GM20000 (cell line): ENCODE measurements at regions not wholly inside any gene's neighbourhood (a gene's known extent, or its start where the extent isn't known, plus 50 kb on each side); places are given as distances from the start of the nearest gene placed in this dataset.

Experiments used
- DNase-seq: peaks from one replicate; pipeline ENCODE4 v3.0.0; 2012; ENCODE audit warnings: low spot score
- TF ChIP-seq, protein P1 (sequence below): IDR thresholded peaks from 2 replicates; pipeline ENCODE4 v1.5.1; 2012; ENCODE audit warnings: mild to moderate bottlenecking, control low read depth; ENCODE audit errors: extremely low read depth, missing control alignments

DNA sequence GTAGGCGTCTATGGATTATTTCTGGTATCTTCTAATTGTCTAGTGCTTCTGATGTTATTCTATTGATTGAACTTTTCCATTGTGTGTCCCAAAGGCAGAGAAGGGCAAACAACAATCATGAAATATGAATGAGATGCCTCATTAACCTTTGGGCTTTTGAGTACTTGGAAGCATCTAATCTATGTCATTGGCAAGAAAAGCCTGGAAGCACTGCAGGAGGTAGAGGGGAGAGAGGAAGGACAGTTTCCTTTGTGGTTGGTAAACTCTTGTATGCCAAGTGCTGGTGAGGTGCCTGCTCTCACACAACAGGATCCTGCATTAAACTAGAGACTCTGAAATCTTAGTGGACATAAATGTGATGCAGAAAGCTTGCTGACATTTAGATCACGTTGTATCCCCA is 155.2 kb upstream of the TPK1 start:
- TF ChIP-seq, protein P1, sequence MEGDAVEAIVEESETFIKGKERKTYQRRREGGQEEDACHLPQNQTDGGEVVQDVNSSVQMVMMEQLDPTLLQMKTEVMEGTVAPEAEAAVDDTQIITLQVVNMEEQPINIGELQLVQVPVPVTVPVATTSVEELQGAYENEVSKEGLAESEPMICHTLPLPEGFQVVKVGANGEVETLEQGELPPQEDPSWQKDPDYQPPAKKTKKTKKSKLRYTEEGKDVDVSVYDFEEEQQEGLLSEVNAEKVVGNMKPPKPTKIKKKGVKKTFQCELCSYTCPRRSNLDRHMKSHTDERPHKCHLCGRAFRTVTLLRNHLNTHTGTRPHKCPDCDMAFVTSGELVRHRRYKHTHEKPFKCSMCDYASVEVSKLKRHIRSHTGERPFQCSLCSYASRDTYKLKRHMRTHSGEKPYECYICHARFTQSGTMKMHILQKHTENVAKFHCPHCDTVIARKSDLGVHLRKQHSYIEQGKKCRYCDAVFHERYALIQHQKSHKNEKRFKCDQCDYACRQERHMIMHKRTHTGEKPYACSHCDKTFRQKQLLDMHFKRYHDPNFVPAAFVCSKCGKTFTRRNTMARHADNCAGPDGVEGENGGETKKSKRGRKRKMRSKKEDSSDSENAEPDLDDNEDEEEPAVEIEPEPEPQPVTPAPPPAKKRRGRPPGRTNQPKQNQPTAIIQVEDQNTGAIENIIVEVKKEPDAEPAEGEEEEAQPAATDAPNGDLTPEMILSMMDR, result no peak
- no peak for DNase-seq

DNA sequence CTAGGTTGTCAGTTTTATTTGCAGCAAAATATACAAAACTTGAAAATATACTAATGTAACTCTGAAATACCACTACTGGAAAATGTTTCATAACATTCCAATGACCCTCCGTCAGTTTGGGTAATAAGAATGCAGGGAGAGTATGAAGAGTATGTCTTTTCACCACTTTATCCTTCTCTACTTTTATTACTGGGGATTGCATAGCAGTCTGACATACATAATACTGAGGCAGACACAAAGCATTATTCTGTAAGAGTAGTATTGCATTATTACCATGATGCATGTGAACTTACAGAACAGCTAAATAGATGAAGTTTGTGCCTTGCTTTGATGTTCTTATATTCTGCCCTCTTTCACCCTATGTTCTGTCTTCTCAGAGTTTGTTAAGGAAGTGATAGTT is 151.8 kb upstream of the TPK1 start:
- TF ChIP-seq, protein P1, result no peak
- no peak for DNase-seq

DNA sequence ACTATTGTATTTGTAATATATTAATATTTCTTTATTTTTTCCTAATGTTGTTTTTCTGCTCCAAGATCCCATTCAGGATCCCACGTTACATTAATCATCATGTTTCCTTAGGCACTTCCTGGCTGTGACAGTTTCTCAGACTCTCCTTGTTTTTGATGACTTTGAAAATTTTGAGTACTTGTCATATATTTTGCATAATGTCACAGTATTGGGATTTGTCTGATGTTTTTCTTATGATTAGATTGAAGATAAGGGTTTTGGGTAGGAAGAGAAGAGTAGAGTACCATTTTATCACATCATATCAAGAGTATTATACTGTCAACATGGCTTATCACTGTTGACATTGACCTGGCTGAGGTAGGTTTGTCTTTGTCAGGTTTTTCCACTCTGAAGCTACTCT is 146.3 kb upstream of the TPK1 start:
- no peak for DNase-seq
- TF ChIP-seq, protein P1, result no peak

DNA sequence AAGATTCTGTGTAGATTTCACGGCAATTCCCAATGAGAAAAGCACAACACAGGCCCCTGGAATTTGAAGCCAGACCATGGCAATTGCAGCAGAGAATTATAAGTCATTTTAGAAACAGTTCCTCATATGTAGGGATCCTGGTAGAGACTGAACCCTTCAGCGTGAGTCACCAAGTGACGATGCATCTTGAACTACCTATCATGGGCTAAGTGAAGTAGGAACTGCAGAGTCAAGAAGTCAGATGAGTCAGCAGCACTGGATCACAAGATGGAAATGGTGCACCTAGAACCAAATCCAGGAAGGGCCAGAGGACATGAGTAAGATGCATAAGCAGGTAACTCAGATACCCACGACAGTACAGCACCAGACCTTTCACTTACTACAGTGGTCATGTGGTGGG is 140.0 kb upstream of the TPK1 start:
- TF ChIP-seq, protein P1, result no peak
- DNase-seq, result no peak

DNA sequence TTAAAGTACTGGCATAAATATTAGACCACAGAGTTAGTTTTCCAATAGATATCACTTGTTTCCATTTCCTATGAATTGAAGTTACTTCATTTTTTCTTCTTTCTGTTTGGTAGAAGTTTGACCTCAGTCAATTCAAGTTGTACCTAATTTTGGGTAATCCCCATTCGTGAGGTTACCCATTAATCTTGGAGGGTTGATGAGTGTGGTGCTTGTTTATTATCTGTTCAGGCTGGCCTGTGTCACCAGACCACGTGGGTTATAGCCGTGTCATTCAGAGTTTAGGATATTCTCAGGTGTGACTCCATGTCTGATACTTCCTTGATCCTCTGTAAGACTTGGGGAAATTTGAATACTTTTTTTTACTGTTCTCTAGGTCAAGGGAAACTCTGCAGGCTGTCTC is 133.9 kb upstream of the TPK1 start:
- TF ChIP-seq, protein P1, result no peak
- DNase-seq, result no peak

DNA sequence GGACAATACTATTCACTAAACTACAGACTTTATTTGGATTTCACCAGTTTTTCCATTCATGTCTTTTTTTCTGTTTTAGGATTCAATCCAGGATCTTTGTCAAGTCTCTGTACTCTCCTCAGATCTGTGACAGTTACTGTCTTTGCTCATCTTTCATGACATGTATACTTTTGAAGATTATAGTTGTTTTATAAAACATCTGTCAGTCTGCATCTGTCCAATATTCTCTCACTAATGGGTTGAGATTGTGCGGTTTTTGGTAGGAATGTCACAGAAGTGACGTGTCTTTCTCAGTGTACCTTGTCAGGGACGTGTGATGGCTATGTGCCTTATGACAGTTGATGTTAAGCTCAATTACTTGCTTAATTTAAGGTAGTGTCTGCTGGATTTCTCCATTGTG is 124.9 kb upstream of the TPK1 start:
- no peak for DNase-seq
- TF ChIP-seq, protein P1, result no peak

DNA sequence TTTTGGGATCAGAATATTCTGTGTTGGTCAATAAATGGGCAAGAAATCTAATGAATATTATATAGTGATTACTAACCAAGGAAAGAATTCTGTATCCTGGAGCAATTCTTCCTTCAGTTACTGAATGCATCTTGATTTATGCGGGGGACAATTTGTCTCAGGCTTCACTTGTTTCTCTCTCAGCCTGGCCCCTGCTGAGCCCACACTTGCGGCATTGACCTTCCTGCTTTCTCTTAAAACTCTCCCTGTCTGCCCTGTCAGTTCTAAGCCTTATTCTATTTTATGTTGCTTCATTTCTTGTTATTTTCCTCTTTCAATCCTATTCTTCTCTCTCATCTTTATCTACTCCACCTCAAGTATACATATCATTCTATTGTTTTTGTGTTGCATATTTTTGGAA is 122.1 kb upstream of the TPK1 start:
- DNase-seq, result no peak
- TF ChIP-seq, protein P1, result no peak
